ENCODE measurements at regions not wholly inside any gene's neighbourhood (a gene's known extent, or its start where the extent isn't known, plus 50 kb on each side); places are given as distances from the start of the nearest gene placed in this dataset.

- TF ChIP-seq, protein P1, sequence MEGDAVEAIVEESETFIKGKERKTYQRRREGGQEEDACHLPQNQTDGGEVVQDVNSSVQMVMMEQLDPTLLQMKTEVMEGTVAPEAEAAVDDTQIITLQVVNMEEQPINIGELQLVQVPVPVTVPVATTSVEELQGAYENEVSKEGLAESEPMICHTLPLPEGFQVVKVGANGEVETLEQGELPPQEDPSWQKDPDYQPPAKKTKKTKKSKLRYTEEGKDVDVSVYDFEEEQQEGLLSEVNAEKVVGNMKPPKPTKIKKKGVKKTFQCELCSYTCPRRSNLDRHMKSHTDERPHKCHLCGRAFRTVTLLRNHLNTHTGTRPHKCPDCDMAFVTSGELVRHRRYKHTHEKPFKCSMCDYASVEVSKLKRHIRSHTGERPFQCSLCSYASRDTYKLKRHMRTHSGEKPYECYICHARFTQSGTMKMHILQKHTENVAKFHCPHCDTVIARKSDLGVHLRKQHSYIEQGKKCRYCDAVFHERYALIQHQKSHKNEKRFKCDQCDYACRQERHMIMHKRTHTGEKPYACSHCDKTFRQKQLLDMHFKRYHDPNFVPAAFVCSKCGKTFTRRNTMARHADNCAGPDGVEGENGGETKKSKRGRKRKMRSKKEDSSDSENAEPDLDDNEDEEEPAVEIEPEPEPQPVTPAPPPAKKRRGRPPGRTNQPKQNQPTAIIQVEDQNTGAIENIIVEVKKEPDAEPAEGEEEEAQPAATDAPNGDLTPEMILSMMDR (IDR thresholded peaks at IDR 0.05): no peak
- TF ChIP-seq POLR2AphosphoS5 (IDR thresholded peaks at IDR 0.05): no peak
Measured at GRCh38 chr11:131043251-131043650, 127.0 kb upstream of the SNX19 start.
